ENCODE measurements at regions not wholly inside any gene's neighbourhood (a gene's known extent, or its start where the extent isn't known, plus 50 kb on each side); places are given as distances from the start of the nearest gene placed in this dataset.

DNA sequence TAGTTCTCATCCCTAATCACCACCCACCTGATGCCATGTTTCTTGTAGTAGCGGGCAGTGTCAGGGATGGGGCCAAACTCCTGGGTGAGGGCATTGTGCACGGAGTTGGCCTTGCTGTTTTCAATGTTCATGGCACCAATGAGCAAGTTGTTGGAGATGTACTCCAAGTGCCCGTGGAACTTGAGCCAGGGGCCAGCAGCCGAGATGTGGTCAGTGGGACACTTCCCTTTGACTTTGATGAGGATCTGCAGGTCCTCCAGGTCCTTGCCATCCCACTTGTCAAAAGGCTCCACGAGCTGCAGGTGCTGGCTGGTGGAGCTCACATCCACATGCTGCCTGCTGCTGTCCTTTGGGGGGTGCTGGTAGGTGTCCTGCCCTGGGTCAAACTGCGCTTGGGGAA, 162.2 kb upstream of the SV2C start:
- TF ChIP-seq GATA2 (IDR thresholded peaks at IDR 0.05; ENCODE audit: low read depth, low read length) (no peak), GATA3 (IDR thresholded peaks at IDR 0.05; ENCODE audit: low read depth, low read length) (no peak)

DNA sequence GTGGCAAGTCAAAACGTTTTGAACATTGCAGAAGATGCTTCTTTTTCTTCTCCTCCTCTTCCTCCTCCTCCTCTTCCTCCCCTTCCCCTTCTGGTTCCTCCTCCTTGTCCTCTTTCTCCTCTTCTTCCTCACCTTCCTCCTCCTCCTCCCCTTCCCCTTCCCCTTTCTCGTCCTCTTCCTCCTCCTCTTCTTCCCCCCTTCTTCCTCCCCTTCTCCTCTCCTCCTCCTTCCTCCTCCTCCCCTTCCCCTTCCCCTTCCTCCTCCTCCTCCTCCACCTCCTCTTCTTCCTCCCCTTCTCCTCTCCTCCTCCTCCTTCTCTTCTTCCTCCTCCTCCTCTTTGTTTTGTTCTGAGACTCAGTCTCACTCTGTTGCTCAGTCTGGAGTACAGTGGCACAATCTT, 167.0 kb upstream of the SV2C start:
- no peak for TF ChIP-seq GATA3 (IDR thresholded peaks at IDR 0.05; ENCODE audit: low read depth, low read length)
- TF ChIP-seq GATA2 (IDR thresholded peaks at IDR 0.05; ENCODE audit: low read depth, low read length), result no peak

DNA sequence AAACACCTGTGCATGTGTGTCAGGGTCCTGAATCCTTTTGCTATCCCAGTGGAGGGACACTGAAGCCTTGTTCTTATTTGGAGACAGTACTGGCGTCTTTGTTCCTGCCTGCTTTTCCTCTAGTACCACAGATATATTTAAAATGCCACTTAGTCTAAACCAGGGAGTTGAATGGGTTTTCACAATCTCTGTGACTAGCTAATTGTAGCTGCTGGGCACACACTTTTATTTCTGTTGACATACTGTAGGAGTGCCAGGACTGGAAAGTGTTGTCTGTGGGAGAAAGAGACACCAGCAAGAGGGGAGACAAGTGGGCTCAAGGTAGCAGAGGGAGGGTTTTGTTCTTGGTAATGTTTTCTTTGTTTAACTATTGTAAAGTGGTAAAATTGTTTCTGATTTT, 174.0 kb upstream of the SV2C start:
- TF ChIP-seq GATA2 (IDR thresholded peaks at IDR 0.05; ENCODE audit: low read depth, low read length) (no peak), GATA3 (IDR thresholded peaks at IDR 0.05; ENCODE audit: low read depth, low read length) (no peak)

DNA sequence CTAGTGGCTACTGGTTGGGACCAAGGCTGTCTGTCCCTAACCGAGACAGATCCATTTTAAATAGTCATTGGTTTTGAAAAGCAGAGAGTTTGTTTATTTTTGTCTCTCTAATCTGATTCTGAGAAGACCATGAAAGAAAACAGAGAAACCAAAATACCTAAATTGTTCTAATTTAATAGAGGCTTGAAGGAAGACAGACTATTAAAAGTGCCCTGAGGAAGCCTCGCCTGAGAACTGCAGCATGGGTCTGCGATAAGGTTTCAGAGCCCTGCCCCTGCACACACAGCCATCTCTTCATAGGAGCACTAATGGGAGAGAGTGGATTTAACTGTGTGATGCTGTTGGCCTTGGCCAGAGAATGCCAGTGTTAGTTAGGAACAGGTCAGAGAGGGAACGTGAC, 175.5 kb upstream of the SV2C start:
- TF ChIP-seq GATA2 (IDR thresholded peaks at IDR 0.05; ENCODE audit: low read depth, low read length) (peak; percentile 75), GATA3 (IDR thresholded peaks at IDR 0.05; ENCODE audit: low read depth, low read length) (peak; percentile 61; the same call in 1 of the 2 replicates)

DNA sequence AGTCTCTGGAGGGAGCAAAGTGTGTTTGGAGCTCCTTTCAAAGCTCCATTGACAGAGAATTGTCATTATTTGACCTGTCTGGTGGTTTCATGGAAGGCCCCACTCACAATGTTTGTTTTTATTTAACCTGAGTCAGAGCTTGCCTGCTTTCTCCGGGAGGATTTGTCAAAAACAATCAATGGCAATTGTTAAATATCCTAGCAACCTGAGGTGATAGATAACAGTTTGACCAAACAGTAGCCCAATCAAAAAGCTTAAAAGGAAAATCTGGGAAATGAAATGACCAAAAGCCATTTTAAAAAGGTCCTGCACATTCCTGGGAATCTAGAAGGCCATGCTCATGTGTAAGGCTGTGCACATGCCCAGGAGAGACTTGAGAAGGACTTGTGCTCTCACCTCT, 177.2 kb upstream of the POC5 start:
- no peak for TF ChIP-seq GATA2 (IDR thresholded peaks at IDR 0.05; ENCODE audit: low read depth, low read length)
- no peak for TF ChIP-seq GATA3 (IDR thresholded peaks at IDR 0.05; ENCODE audit: low read depth, low read length)

DNA sequence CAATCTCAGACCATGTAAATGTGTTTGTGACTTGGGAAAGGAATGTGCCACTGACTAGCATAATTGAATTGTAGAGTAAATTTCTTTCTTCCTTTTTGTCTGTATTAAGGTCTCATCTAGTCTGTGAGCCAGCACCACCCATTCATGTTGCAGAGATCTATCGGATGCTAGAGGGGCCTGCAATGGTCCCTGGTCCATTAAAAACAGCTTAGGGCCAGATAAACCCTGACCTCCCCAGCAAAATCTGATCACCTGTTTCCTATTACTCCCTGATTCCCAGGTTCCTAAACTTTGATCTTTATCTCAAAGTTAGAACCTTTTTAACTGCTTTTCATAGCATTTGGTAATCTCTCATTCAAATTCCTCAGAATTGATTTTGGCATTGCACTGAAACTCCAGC, 174.5 kb upstream of the POC5 start:
- TF ChIP-seq GATA2 (IDR thresholded peaks at IDR 0.05; ENCODE audit: low read depth, low read length) (peak; percentile 86), GATA3 (IDR thresholded peaks at IDR 0.05; ENCODE audit: low read depth, low read length) (peak; percentile 81)

DNA sequence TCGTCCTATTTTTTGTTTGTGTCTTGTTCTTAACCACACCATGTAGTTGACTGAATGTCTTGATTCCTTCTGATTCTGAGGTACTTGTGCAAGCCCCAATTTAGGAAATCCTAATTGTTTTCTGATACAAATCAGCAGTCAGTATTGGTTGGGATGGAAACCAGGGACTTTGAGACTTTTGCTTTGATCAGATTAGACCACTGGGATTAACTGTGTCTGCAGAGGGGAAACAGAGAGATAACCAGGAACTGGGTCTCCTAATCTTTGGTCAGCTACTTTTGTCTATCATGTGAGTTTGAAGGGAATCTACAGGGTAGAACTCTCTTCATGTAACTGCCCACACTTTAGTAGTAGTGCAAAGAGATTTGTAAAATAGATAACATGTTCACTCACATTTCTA, 173.8 kb upstream of the POC5 start:
- TF ChIP-seq GATA3 (IDR thresholded peaks at IDR 0.05; ENCODE audit: low read depth, low read length) (no peak), GATA2 (IDR thresholded peaks at IDR 0.05; ENCODE audit: low read depth, low read length) (peak; percentile 51; the same call in 1 of the 2 replicates)

DNA sequence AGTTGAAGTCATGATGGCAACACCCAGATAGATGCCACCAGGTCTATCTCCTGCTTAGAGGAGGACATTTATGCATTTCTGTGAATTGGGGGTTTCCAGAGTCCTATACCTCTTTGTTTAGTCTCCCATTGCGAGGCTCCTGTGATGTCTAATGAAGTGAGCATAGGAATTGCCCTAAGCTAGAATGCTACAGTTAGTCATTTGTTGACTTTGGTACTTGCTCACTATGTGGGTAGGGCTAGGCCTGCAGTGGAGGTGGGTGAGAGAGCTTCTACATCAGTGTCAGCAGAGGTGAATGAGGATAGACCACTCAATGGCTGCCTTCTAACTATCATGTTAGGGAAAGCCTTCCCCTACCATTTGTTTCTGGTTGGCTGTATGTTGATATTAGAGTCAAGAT, 173.3 kb upstream of the POC5 start:
- TF ChIP-seq GATA2 (IDR thresholded peaks at IDR 0.05; ENCODE audit: low read depth, low read length), result no peak
- TF ChIP-seq GATA3 (IDR thresholded peaks at IDR 0.05; ENCODE audit: low read depth, low read length), result no peak

DNA sequence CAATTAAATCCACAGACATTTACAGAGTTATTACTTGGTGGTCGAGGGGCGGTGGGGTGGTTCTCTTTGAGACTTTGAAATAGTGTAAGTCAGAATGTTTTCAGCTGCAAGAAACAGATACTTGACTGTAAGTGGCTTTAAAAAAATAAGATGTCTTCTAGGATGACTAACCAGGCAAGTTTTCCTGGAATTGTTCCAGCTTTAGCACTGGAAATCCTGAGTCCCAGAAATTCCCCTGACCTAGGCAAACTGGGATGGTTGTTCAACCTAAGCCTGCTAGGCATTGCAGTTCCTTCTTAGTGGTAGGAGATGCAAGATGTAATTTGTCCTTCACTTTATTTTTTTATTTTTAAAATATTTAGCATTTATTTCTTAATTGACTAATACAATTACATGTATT, 169.5 kb upstream of the POC5 start:
- no peak for TF ChIP-seq GATA3 (IDR thresholded peaks at IDR 0.05; ENCODE audit: low read depth, low read length)
- TF ChIP-seq GATA2 (IDR thresholded peaks at IDR 0.05; ENCODE audit: low read depth, low read length), result no peak

DNA sequence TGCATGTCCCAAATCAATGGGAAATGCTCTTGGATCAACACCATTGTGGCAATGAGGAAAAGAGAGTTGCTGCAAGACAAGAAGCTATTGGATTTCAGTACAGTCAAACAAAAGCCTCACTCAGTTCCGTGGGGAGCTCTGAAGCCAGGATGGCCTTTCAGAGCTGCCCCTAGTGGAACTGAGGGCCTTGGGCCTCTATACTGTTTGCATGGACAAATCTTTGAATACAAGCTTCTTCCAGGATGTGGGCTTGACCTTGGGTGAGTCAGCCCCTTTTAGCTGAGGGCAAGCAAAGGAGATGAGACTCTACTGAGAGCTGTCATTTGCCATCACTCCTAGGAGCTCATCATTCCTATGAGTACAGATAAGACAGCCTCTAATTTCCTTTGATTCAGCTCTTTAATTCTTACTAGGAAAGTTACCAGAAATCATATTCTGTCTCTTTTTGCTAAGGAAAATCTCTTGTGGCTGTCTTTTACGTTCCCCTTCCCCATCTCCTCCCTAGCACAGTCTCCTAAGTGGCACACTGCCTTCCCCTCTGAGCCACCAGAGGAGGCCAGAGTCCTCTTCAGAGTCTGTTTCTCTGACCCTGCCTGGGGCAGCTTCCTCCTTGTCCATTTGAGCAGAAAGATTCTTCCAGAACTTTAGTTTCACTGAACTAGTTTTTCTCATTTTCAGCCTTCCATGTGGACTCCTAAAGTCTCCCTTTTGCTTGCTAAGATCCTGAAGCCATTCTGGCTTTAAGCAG, 168.8 kb upstream of the POC5 start:
- TF ChIP-seq GATA2 (IDR thresholded peaks at IDR 0.05; ENCODE audit: low read depth, low read length), result no peak
- TF ChIP-seq GATA3 (IDR thresholded peaks at IDR 0.05; ENCODE audit: low read depth, low read length), result no peak

DNA sequence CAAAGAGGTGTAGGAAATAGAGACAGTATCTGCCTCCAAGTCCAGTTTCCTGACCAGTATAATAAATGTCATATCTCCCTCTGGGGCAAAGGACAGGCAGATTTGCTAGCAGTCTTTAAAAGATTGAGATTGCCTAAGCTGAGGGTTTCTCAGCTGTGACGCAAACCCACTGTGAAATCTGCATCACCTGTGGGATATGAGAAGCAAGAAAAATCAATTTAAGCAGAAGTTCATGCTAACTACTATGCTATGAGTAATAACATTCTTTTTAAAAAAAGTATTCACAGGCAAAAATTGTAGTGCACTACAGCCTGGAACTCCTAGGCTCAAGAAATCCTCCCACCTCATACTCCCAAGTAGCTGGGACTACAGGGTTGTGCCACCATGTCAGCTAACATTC, 168.1 kb upstream of the POC5 start:
- TF ChIP-seq GATA3 (IDR thresholded peaks at IDR 0.05; ENCODE audit: low read depth, low read length), result no peak

DNA sequence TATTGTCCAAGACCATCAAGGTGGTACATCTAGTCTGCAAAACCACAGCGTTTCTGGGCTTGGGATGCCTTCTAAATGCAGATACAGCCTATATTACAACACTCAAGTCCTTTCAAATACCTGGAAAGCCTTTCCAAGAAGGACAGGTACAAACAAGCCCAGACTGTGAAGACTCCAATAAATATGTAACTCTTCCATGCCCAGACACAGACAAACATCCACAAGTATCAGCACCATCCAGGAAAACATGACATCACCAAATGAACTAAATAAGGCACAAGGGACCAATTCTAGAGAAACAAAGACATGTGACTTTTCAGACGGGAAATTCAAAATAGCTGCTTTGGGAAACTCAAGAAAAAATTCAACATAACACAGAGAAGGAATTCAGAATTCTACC, 152.7 kb upstream of the POC5 start:
- TF ChIP-seq GATA2 (IDR thresholded peaks at IDR 0.05; ENCODE audit: low read depth, low read length), result no peak
- no peak for TF ChIP-seq GATA3 (IDR thresholded peaks at IDR 0.05; ENCODE audit: low read depth, low read length)

DNA sequence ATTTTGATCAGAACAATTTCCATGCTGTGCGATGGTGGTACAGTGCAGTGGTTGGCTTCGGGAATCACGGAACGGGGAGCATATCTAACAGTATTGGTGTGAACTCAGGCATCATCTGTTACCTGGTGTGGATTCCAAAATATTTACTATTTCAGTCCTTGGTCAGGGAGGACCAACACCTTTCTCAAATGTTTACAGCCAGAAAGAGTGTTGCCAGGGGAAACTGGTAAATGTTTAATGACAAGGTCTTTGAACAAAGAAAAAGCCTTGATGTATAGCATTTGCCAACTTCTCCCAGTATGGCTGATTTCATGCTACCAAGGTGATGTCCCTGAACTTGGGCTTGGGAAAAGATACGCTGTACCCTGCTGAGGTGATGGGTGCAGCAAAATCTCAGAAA, 145.6 kb upstream of the POC5 start:
- no peak for TF ChIP-seq GATA2 (IDR thresholded peaks at IDR 0.05; ENCODE audit: low read depth, low read length)

DNA sequence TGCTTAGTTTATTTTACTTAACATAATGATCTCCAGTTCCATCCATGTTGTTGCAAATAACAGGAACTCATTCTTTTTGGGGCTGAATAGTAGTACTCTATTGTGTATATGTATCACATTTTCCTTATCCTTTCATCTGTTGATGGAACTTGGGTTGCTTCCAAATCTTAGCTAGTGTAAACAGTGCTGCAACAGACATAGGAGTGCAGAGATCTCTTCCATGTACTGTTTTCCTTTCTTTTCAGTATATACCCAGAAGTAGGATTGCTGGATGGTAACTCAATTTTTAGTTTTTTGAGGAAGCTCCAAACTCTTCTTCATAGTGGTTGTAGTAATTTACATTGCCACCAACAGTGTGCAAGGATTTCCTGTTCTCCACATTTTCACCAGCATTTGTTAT, 138.8 kb upstream of the POC5 start:
- TF ChIP-seq GATA2 (IDR thresholded peaks at IDR 0.05; ENCODE audit: low read depth, low read length) (peak; percentile 41; the same call in 1 of the 2 replicates), GATA3 (IDR thresholded peaks at IDR 0.05; ENCODE audit: low read depth, low read length) (peak; percentile 56; the same call in 1 of the 2 replicates)

DNA sequence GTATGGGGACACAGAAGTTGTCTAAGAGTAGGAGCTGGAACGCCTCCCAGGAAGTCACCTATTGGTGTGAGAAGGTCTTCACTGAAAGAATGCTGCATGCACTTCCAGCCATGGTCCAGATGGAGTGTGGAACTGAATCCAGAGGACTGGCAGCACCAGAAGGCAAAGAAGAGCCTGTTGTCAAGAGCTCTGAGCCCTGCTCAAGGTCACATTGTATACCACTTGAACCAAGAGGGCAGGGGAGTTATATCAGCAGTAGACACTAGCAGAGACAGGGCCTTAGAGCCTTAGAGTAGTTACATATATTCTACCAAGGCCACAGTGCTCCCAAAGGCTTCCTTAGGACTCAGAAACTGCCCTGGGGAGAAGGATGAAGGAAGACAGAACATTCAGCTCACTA, 130.8 kb upstream of the POC5 start:
- no peak for TF ChIP-seq GATA2 (IDR thresholded peaks at IDR 0.05; ENCODE audit: low read depth, low read length)
- no peak for TF ChIP-seq GATA3 (IDR thresholded peaks at IDR 0.05; ENCODE audit: low read depth, low read length)

DNA sequence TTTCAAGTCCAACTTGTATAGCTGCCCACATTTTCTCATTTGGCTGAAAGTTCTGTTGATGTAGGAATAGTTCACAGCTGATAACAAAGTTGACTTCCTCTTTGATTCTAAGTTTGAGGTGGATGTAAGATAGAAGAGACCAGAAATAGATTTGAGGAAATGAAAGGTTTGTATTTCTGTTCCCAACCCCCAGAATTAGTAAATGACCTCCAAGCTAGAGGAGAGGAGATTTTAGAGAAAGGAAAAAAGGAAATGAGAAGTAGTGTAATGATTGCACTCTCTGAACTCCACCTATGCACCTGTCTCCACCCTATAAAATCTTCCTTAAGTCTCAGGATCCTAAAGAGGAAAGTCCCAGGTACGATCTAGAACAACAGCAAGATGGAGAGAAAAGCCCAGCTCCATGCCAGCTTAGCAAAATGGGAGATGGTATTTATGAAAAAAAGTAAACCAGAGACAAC, 130.4 kb upstream of the POC5 start:
- TF ChIP-seq GATA2 (IDR thresholded peaks at IDR 0.05; ENCODE audit: low read depth, low read length), result no peak
- no peak for TF ChIP-seq GATA3 (IDR thresholded peaks at IDR 0.05; ENCODE audit: low read depth, low read length)
